ENCODE measurements at regions not wholly inside any gene's neighbourhood (a gene's known extent, or its start where the extent isn't known, plus 50 kb on each side); places are given as distances from the start of the nearest gene placed in this dataset.
A peak's percentile ranks its signal among the peaks of the same experiment; 100 is the strongest.
"Not testable (repeated sequence)": the region's sequence is repeated elsewhere in the genome, so short reads cannot be mapped to it uniquely, and the experiment has no call there.

GRCh38 chrX:122555925-122556324, 628.2 kb upstream of the GRIA3 start:
- DNase-seq: no peak

GRCh38 chrX:122565952-122566351, 618.1 kb upstream of the GRIA3 start:
- DNase-seq: peak; percentile 7

GRCh38 chrX:122566401-122566800, 617.7 kb upstream of the GRIA3 start:
- DNase-seq: no peak

GRCh38 chrX:122567911-122568310, 616.2 kb upstream of the GRIA3 start:
- no peak for DNase-seq

- DNase-seq: no peak
Observed at GRCh38 chrX:122572461-122572860, 611.6 kb upstream of the GRIA3 start.

- no peak for DNase-seq
Observed at GRCh38 chrX:122579036-122579435, 605.0 kb upstream of the GRIA3 start.

GRCh38 chrX:122579526-122579925, 604.6 kb upstream of the GRIA3 start:
- DNase-seq: no peak

- no peak for DNase-seq
Observed at GRCh38 chrX:122582280-122582974, 601.7 kb upstream of the GRIA3 start.

GRCh38 chrX:122582975-122583305, 601.1 kb upstream of the GRIA3 start:
- no peak for DNase-seq

- DNase-seq: peak; percentile 26
Observed at GRCh38 chrX:122583551-122583950, 600.5 kb upstream of the GRIA3 start.

- DNase-seq: no peak
Observed at GRCh38 chrX:122584981-122585380, 599.1 kb upstream of the GRIA3 start.

GRCh38 chrX:122586831-122587230, 597.2 kb upstream of the GRIA3 start:
- no peak for DNase-seq

GRCh38 chrX:122591546-122591945, 592.5 kb upstream of the GRIA3 start:
- DNase-seq: no peak

- no peak for DNase-seq
Observed at GRCh38 chrX:122596998-122597397, 587.1 kb upstream of the GRIA3 start.

- no peak for DNase-seq
Observed at GRCh38 chrX:122622795-122623194, 561.3 kb upstream of the GRIA3 start.

GRCh38 chrX:122625239-122625638, 558.8 kb upstream of the GRIA3 start:
- no peak for DNase-seq

GRCh38 chrX:122625821-122626220, 558.3 kb upstream of the GRIA3 start:
- no peak for DNase-seq

- no peak for DNase-seq
Observed at GRCh38 chrX:122626871-122627270, 557.2 kb upstream of the GRIA3 start.

- DNase-seq: no peak
Observed at GRCh38 chrX:122641136-122641535, 542.9 kb upstream of the GRIA3 start.

- DNase-seq: no peak
Observed at GRCh38 chrX:122641826-122642225, 542.3 kb upstream of the GRIA3 start.

- not testable (repeated sequence) for DNase-seq
Observed at GRCh38 chrX:122655256-122655655, 528.8 kb upstream of the GRIA3 start.

GRCh38 chrX:122666601-122667000, 517.5 kb upstream of the GRIA3 start:
- DNase-seq: no peak

- DNase-seq: no peak
Observed at GRCh38 chrX:122667667-122668066, 516.4 kb upstream of the GRIA3 start.

- DNase-seq: no peak
Observed at GRCh38 chrX:122703762-122704161, 480.3 kb upstream of the GRIA3 start.

- DNase-seq: no peak
Observed at GRCh38 chrX:122739770-122740169, 444.3 kb upstream of the GRIA3 start.

Measured in renal pelvis (tissue), 1 donor.